ENCODE measurements at regions not wholly inside any gene's neighbourhood (a gene's known extent, or its start where the extent isn't known, plus 50 kb on each side); places are given as distances from the start of the nearest gene placed in this dataset.

- Histone ChIP-seq H3K9ac (no peak overlapping the region), H3K36me3 (ENCODE audit: insufficient read depth) (no peaks in the 10 kb centered on the region), H4K20me1 (ENCODE audit: insufficient read depth) (no peaks in the 10 kb centered on the region), H3K4me1 (ENCODE audit: low read depth, poor library complexity, severe bottlenecking) (no peaks in the 10 kb centered on the region), H3K27ac (no peak overlapping the region), H3K27me3 (ENCODE audit: insufficient read depth, low read depth) (no peaks in the 10 kb centered on the region), H3K4me2 (no peak overlapping the region), H2AFZ (ENCODE audit: low read depth) (no peak overlapping the region), H3K79me2 (ENCODE audit: insufficient read depth, low read depth) (no peaks in the 10 kb centered on the region), H3K4me3 (IDR thresholded peaks at IDR 0.05; ENCODE audit: insufficient read depth, low read depth, low read length) (no peak overlapping the region)
- TF ChIP-seq CTCF (conservative IDR thresholded peaks at IDR 0.05; ENCODE audit: low read depth, low read length), result no peak
These were observed 538.2 kb upstream of the CDH5 start for GRCh38 chr16:65828296-65828695.

- no peak overlapping the region for H2AFZ ChIP-seq (ENCODE audit: low read depth)
- no peaks in the 10 kb centered on the region for H3K36me3 ChIP-seq (ENCODE audit: insufficient read depth)
- no peak overlapping the region for H3K9ac ChIP-seq
- H3K4me2 ChIP-seq, result no peak overlapping the region
- H3K27me3 ChIP-seq (ENCODE audit: insufficient read depth, low read depth), result no peaks in the 10 kb centered on the region
- H3K4me1 ChIP-seq (ENCODE audit: low read depth, poor library complexity, severe bottlenecking), result no peaks in the 10 kb centered on the region
- TF ChIP-seq CTCF (conservative IDR thresholded peaks at IDR 0.05; ENCODE audit: low read depth, low read length), result no peak
- no peak overlapping the region for H3K4me3 ChIP-seq (IDR thresholded peaks at IDR 0.05; ENCODE audit: insufficient read depth, low read depth, low read length)
- no peaks in the 10 kb centered on the region for H4K20me1 ChIP-seq (ENCODE audit: insufficient read depth)
- no peak overlapping the region for H3K27ac ChIP-seq
- no peaks in the 10 kb centered on the region for H3K79me2 ChIP-seq (ENCODE audit: insufficient read depth, low read depth)
These were observed 539.3 kb upstream of the CDH5 start for GRCh38 chr16:65827231-65827630.

GRCh38 chr16:65825191-65825856 is 541.2 kb upstream of the CDH5 start:
- no peaks in the 10 kb centered on the region for H4K20me1 ChIP-seq (ENCODE audit: insufficient read depth)

GRCh38 chr16:65822148-65822547 is 544.3 kb upstream of the CDH5 start:
- H2AFZ ChIP-seq (ENCODE audit: low read depth), result no peak overlapping the region
- H3K36me3 ChIP-seq (ENCODE audit: insufficient read depth), result no peaks in the 10 kb centered on the region
- H3K4me1 ChIP-seq (ENCODE audit: low read depth, poor library complexity, severe bottlenecking), result no peaks in the 10 kb centered on the region
- H3K4me3 ChIP-seq (IDR thresholded peaks at IDR 0.05; ENCODE audit: insufficient read depth, low read depth, low read length), result no peak overlapping the region
- no peaks in the 10 kb centered on the region for H4K20me1 ChIP-seq (ENCODE audit: insufficient read depth)
- no peaks in the 10 kb centered on the region for H3K27me3 ChIP-seq (ENCODE audit: insufficient read depth, low read depth)
- H3K79me2 ChIP-seq (ENCODE audit: insufficient read depth, low read depth), result no peaks in the 10 kb centered on the region
- no peak overlapping the region for H3K27ac ChIP-seq
- H3K9ac ChIP-seq, result no peak overlapping the region
- no peak overlapping the region for H3K4me2 ChIP-seq
- TF ChIP-seq CTCF (conservative IDR thresholded peaks at IDR 0.05; ENCODE audit: low read depth, low read length), result no peak

More at GRCh38 chr16:65825191-65825856, 541.2 kb upstream of the CDH5 start:
- no peak overlapping the region for H3K27ac ChIP-seq
- H3K27me3 ChIP-seq (ENCODE audit: insufficient read depth, low read depth), result no peaks in the 10 kb centered on the region
- no peaks in the 10 kb centered on the region for H3K4me1 ChIP-seq (ENCODE audit: low read depth, poor library complexity, severe bottlenecking)
- no peak for TF ChIP-seq CTCF (conservative IDR thresholded peaks at IDR 0.05; ENCODE audit: low read depth, low read length)
- H3K79me2 ChIP-seq (ENCODE audit: insufficient read depth, low read depth), result no peaks in the 10 kb centered on the region
- H2AFZ ChIP-seq (ENCODE audit: low read depth), result no peak overlapping the region
- no peak overlapping the region for H3K4me3 ChIP-seq (IDR thresholded peaks at IDR 0.05; ENCODE audit: insufficient read depth, low read depth, low read length)
- no peaks in the 10 kb centered on the region for H3K36me3 ChIP-seq (ENCODE audit: insufficient read depth)
- no peak overlapping the region for H3K9ac ChIP-seq
- H3K4me2 ChIP-seq, result no peak overlapping the region
